ENCODE measurements at regions not wholly inside any gene's neighbourhood (a gene's known extent, or its start where the extent isn't known, plus 50 kb on each side); places are given as distances from the start of the nearest gene placed in this dataset.

DNA sequence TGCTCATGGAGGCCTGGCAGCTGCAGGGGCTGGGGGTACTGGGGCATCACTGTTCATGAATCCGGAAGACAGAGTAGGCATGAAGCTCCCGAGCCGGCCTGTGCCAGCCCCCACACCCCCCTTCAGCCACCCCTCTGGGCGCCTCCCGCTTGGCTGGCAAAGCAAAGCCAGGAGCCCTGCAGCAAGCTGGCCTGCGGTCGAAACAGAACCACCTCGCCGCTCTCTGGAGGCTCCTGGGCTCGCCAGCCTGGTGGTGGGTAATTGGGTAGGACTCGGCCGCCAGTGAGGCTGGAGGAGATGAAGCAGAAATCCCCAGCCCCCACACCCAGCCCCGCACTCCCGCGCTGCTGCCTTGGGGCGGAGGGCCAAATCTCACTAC is 70.9 kb upstream of the GPC1 start:
- no peak for DNase-seq

DNA sequence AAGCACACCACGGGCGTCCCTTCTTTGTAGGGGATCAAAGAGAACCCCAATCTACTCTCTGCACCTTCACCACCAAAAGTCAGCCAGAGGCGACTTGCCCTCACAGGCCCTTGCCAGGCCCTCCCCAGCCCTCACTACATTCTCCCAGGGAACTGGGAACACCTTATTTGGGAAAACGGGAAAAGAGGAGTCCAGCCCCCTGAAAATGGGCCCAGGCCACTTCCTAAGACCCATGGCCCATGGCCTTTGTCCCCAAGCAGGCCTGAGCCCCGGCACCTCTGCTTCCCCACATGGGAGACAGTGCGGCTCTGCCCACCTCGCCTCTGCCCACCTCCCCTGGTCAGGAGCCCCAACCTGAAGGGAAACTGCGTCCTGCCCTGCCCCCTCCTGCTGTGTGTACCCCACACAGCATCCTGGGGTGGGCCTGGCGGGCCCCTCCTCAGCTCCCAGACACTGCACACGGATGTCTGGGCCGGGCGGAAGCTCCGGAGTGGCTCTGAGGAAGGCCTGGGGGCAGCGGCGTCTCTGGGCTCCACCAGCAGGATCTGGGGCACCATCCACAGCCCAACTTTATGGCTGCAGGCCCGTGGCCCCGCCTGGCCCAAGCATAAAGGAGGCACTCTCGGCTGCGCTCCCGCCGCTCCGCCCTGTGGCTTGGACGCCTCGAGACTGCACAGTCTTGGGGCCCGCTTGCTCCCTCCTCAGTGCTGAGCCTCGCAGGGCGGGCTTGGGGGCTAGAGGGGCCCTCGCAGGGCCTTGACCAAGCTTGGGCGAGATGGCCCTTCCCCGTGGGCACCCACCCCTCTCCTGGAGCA is 70.3 kb upstream of the GPC1 start:
- no peak for DNase-seq

DNA sequence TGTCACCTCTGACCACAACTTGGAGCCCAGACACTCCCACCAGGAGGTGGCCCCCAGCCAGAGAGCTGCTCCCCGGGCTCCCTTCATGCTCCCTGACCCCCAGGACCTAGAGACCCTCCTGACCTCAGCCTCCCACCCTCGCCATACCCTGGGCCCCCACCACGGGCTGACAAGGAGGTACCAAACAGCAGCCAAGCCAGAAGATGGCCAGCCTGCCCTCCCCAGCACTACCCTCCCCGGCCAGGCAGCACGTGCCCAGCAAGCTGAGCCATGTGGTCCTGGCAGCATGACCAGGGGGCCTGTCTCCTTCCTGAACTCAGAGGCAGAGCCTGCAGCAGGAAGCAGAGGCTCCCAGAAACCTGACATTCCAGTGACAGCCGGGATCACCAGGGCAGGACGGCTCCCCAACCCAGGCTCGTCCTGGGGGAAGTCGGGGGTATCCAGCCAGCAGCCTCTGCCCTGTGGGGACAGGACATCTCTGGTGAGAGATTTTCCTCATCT is 69.4 kb upstream of the GPC1 start:
- DNase-seq = no peak

DNA sequence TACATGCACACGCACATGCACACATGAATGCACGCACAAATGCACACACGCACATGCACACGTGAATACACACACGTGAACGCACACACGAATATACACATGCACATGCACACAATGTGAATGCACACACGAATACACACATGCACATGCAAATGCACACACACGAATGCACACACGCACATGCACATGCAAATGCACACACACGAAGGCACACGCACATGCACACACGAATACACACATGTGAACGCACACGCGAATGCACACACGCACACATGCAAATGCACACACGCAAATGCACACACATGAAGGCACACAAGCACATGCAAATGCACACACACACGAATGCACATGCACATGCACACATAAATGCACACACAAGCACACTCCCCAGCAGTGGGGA is 68.6 kb upstream of the GPC1 start:
- DNase-seq = no peak

DNA sequence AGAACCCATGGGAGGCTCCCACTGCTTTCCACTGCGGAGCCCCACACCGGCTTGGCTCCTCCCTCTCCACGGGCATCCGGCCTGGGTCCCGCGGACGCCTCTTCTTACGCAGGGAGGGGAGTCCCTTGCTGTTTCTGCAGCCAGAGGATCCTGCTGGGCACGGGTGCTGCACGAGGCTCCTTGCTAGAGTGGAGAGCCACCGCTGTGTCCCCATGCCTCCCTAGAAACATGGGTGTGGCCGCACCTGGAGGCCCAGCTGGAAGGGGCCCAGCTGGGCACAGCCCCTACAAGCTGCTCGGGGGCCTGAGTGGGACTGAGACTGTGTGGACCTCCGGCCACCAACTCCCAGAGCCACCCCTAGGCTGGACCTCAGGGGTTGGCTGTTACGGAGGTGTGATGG is 67.7 kb upstream of the GPC1 start:
- no peak for DNase-seq

- no peak for DNase-seq
These were observed 66.6 kb upstream of the GPC1 start for GRCh38 chr2:240368781-240369331.

- no peak for DNase-seq
These were observed 66.1 kb upstream of the GPC1 start for GRCh38 chr2:240369335-240369734.

DNA sequence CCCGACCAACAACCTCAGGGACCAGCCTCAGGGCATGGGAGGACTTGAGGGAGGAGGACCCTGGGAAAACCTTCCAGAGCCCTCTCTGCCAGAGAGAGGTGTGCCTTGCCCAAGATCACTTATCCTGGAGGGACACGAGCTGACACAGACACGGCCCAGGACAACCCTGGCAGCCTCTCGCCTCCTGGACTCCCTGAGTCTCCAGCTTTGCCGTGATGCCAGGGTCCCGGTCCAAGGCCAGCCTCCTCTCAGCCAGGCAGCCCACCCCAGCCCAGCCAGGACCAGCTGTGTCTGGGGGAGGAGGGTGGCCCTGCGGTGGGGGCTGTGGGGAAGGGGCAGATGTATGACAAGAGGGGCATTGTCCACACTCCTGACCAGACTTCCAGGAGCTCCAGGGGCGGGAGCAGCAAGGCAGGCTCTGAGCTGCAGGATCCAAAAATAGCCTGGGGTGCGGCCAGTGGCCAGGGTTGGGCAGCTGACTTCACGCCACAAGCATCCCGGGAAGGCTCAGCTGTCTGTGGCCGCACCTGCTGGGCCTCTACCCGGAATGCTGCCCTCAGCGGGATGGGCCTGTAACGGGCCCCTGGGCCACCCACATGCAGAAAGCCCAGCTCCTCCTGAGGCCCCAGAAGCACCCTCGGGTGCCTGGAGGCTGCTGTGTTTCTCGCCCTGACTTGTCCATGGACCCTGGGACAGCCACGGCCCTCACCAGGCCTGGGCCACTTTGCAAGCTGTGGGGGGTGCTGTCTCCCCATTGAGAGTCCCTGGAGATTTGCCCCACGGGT is 65.5 kb upstream of the GPC1 start:
- no peak for DNase-seq

DNA sequence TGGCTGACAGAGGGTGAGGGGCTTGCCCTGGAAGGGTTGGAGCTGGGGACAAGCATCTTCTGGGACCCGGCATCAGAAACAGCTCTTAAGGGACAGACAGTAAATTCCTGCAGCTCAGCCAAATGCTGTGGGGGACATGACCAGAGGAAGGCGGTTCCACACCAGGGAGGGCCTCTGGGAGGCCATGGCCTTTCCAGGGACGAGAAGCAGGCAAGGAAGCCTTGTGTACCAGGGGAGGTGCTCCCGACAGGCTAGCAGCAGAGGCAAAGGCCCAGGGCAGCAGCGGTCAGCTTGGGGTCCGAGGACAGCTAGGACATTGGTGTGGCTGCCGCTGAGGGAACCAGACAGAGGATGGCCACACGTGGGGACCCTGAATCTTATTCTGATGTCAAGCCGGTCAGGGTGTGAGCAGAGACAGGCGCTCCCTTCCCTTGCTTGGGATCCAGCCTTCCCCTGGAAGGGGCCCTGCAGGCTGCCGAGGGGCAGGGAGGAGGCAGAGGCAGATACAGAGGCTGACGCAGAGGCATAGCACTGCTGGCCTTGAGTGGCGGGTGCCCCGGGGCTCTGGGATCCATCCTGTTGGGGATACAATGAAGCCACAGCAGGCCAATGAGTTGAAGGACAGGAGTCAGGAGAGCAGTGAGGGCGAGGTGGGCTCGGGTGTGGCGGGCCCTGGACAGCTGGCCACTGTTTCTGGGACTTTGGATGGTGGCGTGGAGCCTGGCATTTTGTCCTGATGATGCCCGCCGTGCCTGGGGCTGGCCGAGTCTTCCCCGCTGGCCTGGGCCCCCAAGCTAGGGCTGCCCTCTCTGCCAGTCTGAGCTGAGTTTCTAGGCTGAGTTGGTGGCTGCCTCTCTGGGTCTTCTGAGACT is 64.1 kb upstream of the GPC1 start:
- DNase-seq = no peak

DNA sequence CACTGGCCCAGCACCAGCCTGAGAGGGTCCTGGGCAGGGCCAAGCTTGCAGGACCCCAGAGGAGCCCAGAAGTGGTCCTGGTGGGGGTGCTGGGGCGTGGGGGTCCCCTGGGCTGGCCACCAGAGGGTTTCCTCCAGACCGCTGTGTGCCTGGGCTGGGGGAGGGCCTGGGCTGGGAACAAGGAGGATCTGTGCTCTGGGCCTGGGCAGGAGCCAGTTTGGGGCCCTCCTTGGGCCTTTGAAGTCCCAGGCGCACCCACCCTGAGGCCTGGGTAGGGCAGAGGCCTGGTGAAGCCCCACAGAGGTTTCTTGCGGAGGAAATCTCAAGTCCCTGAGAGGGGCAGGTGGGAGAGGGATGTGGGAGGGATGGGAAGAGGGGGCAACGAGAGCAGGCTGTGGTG is 63.4 kb upstream of the GPC1 start:
- DNase-seq = no peak

GRCh38 chr2:240373289-240373885 is 62.1 kb upstream of the GPC1 start:
- DNase-seq = no peak

- no peak for DNase-seq
These were observed 61.2 kb upstream of the GPC1 start for GRCh38 chr2:240374085-240374907.

DNA sequence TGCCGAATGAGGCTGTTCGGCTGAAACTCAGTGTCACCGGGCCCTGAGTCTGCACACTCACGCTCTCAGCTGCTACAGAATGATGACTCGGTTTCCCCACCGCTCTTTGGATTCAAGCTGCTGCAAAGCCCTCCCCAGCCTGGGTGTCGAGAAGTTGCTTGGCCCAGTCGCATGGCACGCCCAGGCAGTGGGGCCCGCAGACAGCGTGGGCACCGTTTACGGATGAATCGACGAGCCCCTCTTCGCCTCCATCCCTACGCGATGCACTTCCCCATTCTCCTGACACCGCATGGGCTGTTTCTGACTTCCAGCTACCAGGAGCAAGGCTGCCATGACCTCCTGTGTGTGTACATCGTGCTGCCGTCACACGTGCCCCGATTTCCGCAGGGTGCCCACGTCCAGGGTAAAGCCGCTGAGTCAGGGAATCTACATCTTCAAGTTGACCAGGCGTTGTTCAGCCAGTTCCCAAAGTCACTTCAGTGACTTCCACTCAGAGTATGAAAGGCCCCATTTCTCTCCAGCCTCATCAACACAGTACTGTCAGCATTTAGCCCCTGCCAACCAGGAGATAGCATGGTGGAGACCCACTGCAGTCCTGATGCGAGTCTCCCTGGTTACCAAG is 60.3 kb upstream of the GPC1 start:
- DNase-seq = no peak

DNA sequence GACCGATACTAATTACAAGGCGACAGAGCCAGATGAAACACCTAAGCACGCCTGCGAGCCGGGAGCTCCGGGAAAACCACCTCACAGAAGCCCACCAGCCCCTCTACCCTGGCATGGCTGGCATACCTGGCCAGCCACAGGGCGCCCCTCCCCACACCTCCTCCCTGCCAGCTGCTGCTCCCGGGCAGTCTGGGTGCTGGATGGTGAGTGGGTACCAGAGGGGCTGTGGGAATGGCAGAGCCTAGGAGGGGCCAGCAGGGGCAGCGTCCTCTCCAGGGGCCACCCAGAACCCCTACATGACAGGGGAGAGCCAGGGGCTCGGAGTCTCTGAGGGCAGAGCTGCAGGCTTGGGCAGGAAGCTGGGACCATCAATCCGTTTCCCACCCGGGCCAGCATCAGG is 58.7 kb upstream of the GPC1 start:
- no peak for DNase-seq

GRCh38 chr2:240377366-240377765 is 58.1 kb upstream of the GPC1 start:
- DNase-seq = no peak

DNA sequence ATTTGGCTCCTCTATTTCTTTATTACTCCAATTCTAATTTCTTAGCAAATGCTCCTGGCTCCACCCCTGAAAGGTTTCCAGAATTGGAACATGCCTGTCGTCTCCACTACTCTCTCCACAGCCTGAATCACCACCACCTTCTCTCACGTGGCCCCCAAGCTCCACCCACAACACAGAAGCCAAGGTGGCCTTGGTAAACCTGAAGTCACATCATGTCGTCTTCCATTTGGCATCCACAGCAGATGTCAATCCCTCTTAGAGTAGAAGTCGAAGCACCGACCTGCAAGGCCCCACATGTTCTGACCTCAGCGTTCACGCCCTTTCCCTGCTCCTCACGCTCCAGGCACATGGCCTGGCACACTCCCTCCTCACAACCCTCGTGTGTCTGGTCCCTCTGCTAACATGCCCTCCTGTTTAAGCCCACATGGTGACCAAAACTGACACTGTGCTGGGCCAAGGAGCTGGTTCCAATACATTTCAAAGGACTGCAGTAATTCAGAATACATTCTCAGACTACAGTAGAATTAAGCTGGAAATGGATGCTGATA is 56.3 kb upstream of the GPC1 start:
- DNase-seq = no peak

DNA sequence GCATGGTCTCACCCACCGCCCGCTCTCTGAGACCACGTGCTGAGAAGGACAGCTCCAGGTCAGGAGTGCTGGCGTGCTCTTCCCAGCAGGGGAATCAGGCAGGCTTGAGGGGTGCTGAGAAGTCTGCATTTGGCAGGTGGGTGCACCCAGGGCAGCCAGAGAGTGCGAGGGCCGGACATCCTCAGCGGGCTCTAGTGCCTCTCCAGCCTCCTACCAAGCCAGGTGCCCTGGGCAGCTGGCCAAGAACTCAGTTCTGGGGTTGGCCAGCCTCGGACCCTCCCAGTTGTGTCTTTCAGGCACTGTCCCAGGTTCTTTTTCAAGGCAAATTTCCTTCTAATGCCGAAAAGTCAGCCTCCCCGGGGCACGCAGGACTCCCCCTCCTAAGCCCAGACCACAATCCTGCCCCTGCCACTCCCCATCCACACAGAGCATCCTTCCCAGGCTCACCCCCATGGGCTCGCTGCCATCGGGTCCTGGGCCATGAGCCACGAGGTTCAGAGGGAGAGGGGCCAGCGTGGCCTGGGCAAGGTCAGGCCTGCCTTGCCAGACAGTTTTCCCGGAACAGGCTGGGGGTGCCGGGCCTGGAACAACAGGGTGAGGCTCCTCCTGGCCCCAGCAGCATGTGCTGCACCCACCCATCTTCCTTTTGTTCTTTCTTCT is 52.2 kb upstream of the GPC1 start:
- no peak for DNase-seq

DNA sequence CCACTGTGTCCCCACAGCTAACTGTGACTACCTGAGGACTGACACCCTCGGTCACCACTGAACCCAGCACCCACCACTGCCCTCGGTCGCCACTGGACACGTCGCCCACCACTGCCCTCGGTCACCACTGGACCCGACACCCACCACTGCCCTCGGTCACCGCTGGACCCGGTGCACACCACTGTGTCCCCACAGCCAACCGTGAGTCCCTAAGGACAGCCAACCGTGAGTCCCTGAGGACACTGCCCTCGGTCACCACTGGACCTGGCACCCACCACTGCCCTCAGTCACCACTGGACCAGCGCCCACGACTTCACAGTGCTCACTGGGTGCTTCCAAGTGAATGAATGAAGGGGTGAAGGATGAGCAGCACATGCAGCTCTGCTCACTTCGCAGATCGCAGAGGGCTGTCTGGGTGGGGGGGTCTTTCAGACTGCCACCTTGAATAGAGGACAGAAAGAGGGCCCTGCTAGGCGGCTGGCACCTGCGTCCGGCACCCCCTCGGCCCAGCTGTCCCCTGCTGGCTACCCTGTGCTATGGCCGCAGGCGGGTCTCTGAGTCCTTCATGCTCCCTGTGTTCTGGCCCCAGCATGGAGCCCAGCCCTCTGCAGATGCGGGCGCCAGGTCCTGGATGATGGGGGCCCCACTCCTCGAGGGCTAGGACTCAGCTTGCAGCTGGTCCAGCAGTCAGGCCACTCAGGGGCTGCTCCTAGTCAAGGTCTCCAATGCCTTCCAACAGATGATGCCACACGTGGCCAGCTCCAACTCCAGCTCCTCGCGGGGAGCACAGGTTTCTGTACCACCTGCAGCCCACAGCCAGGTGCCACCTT is 51.4 kb upstream of the GPC1 start:
- DNase-seq = no peak

DNA sequence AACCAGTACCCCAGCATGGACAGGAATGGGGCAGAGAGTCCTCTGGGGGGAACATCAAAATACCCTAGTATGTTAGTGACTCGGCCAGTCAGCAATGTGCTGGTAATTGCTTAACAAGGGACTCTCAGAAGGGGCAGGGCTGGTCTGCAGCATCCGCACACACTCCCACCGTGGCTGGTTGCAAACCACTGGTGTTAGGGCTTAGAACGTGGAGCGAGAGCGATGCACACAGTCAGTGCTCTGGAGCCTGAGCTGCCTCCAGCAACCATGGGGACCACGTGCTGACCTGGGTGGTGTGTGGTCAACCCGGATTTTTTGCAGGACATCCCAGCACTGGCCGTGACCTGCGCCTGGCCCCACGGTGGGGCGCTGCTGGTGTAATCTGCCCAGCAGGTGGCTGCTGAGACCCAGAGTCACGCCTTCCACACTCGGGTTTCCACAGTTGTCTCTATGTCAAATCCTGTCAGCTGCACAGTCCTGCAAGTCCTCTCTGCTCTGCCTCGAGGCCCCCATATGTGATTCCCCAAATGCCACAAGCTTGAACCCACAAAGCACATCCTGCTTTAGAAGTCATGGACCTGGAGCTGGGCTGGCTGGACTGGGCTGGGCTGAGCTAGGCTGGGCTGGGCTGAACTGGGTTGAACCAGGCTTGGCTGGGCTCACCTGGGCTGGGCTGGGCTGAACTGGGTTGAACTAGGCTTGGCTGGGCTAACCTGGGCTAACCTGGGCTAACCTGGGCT is 50.6 kb upstream of the GPC1 start:
- no peak for DNase-seq

Data from NCI-H446 (cell line).